Activated T-helper 17 cell treated with anti-CD3 and anti-CD28 coated beads, Interleukin-2, amount 50 U/mL, for 72 hours (primary cell): ENCODE measurements at regions not wholly inside any gene's neighbourhood (a gene's known extent, or its start where the extent isn't known, plus 50 kb on each side); places are given as distances from the start of the nearest gene placed in this dataset.
"Not testable (repeated sequence)": the region's sequence is repeated elsewhere in the genome, so short reads cannot be mapped to it uniquely, and the experiment has no call there.

Experiments
- ATAC-seq: fragments of 150-1000 bp; cut with Tn5 transposase; replicated peaks from 2 replicates; pipeline ENCODE4 v1.10.0; 2021; ENCODE audit warnings: mild to moderate bottlenecking, moderate library complexity
- H3K27ac Mint-ChIP-seq: one replicate; pipeline ENCODE4 v1.8.0; 2022; ENCODE audit warnings: mixed read lengths
- H3K27me3 Mint-ChIP-seq: one replicate; pipeline ENCODE4 v1.8.0; 2022; ENCODE audit warnings: mixed read lengths
- H3K36me3 Mint-ChIP-seq: one replicate; pipeline ENCODE4 v1.8.0; 2022; ENCODE audit warnings: low read depth, mild to moderate bottlenecking, mixed read lengths
- H3K4me1 Mint-ChIP-seq: one replicate; pipeline ENCODE4 v1.8.0; 2022; ENCODE audit warnings: mixed read lengths
- H3K4me3 Mint-ChIP-seq: one replicate; pipeline ENCODE4 v1.8.0; 2022; ENCODE audit warnings: mild to moderate bottlenecking, mixed read lengths
- H3K9me3 Mint-ChIP-seq: one replicate; pipeline ENCODE4 v1.8.0; 2022; ENCODE audit warnings: mixed read lengths

DNA sequence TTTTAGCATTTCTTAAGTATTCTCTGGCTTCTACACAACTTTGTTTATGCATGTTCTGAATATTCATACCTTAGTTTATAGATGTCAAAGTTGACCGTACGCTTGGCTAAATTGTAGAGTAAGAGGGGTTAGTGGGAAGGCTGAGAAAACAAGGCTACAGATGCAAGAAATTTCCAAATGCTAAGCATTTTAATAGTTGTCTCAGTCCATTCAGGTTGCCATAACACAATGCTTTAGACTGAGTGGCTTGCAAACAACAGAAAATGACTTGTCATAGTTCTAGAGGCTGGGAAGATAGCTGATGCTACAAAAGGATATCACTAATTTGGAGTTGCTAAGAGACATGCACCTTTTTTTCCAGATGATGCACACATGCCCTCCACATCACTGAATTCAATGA, 53.0 kb upstream of the C1QTNF3 start:
- H3K27ac Mint-ChIP-seq, H3K4me3 Mint-ChIP-seq, H3K4me1 Mint-ChIP-seq, H3K9me3 Mint-ChIP-seq, ATAC-seq, H3K36me3 Mint-ChIP-seq, H3K27me3 Mint-ChIP-seq: not testable (repeated sequence)

DNA sequence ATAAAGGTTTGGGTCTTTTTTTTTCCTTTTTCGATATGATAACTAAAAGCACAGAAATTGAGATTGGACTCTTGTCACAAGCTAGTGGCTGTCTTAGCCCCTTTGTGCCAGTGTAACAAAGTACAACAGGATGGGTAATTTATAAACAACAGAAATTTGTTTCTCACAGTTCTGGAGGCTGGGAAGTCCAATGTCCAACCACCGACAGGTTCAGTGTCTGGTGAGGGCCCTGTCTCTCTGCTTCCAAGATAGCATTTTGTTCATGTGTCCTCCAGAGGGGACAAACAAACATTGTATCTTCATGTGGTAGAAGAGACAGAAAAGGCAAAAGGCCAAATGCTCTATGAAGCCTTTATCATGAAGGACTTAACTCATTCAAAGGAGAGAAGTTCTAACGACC, 56.9 kb upstream of the C1QTNF3 start:
- not testable (repeated sequence) for H3K4me3 Mint-ChIP-seq, H3K27me3 Mint-ChIP-seq, ATAC-seq, H3K36me3 Mint-ChIP-seq, H3K4me1 Mint-ChIP-seq, H3K9me3 Mint-ChIP-seq, H3K27ac Mint-ChIP-seq

DNA sequence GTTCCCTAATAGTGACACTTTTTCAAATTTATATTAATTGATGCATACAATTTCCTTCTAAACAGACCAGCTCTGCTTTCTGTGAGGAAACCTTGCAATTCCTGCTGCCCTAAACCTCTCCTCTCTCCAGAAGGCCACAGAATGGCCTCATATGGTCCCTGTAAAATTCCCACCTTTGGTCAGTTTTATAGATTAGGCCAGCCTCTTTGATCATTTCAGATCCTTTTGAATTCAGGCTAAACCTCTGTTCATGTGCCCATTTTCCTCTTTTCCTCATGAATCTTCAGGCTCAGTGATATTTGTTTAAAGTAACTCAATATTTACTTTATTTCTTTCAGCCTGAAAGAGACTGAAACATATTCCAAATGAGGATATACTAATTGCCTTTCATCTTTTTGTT, 58.6 kb upstream of the C1QTNF3 start:
- H3K4me3 Mint-ChIP-seq, H3K9me3 Mint-ChIP-seq, H3K27me3 Mint-ChIP-seq, ATAC-seq, H3K36me3 Mint-ChIP-seq, H3K27ac Mint-ChIP-seq, H3K4me1 Mint-ChIP-seq: not testable (repeated sequence)

DNA sequence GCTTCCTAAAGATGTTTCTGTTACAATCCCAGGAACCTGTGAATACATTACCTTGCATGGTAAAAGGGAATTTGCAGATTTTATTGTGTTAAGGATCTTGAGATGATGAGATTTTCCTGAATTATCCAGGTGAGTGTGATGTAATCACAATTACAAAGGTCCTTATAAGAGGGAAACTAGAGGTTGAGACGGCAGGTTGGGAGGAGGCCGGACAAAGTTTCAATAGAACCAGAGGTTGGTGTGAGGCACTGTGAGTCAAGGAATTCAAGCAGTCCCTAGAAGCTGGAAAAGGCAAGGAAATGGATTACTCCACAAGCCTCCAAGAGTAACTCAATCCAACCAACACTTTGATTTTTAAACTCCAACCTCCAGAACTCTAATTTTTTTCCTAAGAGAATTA, 65.9 kb upstream of the C1QTNF3 start:
- not testable (repeated sequence) for H3K36me3 Mint-ChIP-seq, H3K27ac Mint-ChIP-seq, H3K4me3 Mint-ChIP-seq, H3K9me3 Mint-ChIP-seq, H3K27me3 Mint-ChIP-seq, H3K4me1 Mint-ChIP-seq, ATAC-seq

DNA sequence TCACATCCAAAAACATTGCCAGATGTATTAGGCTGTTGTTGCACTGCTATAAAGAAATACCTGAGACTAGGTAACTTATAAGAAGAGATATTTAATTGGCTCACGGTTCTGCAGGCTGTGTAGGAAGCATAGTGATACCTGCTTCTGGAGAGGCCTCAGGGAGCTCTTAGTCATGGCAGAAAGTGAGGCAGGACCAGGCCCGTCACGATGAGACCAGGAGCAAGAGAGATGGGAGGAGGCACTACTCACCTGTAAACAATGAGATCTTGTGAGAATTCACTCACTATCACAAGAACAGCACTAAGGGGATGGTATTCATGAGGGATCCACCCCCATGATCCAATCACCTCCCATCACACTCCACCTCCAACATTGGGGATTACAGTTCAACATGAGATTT, 81.3 kb upstream of the C1QTNF3 start:
- not testable (repeated sequence) for H3K4me3 Mint-ChIP-seq, H3K9me3 Mint-ChIP-seq, H3K27me3 Mint-ChIP-seq, H3K27ac Mint-ChIP-seq, ATAC-seq, H3K4me1 Mint-ChIP-seq
- H3K36me3 Mint-ChIP-seq: peaks cover 14% of the 10 kb centered on the region

DNA sequence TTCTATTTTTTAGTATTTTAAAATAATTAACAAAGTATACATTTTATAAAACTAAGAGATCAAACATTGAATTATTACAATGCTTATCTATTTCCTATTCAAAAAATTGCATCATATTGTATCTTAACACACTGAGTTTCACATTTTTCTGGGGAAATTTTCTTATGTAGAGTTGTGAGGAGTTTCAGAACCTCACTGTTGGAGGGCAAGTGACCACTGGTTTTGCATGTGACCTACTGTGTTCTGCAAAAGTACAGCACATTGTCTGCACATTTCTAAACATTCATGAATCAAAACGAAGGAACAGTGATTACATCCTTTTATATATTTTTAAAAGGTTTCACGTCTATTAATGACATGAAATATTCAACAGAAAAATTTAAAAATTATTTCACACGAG, 82.3 kb upstream of the C1QTNF3 start:
- not testable (repeated sequence) for H3K36me3 Mint-ChIP-seq, ATAC-seq, H3K4me1 Mint-ChIP-seq, H3K27ac Mint-ChIP-seq, H3K4me3 Mint-ChIP-seq, H3K27me3 Mint-ChIP-seq, H3K9me3 Mint-ChIP-seq

DNA sequence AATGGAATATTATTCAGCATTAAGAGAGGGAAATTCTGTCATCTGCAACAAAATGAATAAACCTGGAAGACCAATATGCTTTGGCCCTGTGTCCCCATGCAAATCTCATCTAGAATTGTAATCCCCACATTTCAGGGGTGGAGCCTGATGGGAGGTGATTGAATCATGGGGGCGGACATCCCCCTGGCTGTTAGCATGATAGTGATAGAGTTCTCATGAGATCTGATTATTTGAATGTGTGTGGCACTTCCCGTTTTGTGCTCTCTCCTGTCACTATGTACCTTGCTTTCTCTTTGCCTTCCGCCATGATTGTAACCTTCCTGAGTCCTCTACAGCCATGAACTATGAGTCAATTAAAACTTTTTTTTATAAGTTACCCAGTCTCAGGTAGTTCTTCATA, 83.7 kb upstream of the C1QTNF3 start:
- ATAC-seq, H3K4me1 Mint-ChIP-seq, H3K4me3 Mint-ChIP-seq, H3K36me3 Mint-ChIP-seq, H3K27ac Mint-ChIP-seq, H3K27me3 Mint-ChIP-seq, H3K9me3 Mint-ChIP-seq: not testable (repeated sequence)

DNA sequence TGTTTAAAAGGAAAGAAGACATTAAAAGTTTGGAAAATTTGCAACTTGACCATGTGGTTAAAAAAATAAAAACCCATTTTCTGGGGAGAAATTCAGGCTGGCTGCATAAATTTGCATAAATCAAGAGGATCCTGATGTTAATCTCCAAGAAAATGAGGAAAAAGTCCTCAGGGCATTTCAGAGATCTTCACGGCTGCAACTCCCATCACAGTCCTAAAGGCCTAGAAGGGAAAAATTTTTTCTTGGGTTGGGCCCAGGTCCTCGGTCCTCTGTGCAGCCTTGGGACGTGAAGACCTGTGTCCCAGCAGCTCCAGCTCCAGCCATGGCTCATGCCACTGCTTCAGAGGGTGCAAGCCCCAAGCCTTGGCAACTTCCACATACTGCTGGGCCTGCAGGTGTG, 84.8 kb upstream of the C1QTNF3 start:
- H3K9me3 Mint-ChIP-seq, H3K27me3 Mint-ChIP-seq, H3K27ac Mint-ChIP-seq, ATAC-seq, H3K4me3 Mint-ChIP-seq, H3K36me3 Mint-ChIP-seq, H3K4me1 Mint-ChIP-seq: not testable (repeated sequence)

DNA sequence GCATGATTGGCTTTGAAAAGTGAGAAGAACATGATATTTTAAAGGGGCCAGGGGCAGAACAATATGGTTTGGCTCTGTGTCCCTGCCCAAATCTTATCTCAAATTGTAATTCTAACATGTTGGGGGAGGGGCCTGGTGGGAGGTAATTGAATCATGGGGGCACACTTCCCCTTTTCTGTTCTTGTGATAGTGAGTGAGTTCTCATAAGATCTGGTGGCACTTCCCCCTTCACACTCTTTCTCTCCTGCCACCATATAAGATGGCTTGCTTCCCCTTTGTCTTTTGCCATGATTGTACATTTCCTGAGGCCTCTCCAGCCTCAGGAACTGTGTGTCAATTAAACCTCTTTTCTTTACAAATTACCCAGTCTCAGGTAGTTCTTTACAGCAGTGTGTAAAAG, 85.9 kb upstream of the C1QTNF3 start:
- not testable (repeated sequence) for H3K36me3 Mint-ChIP-seq, ATAC-seq, H3K4me3 Mint-ChIP-seq, H3K27me3 Mint-ChIP-seq, H3K4me1 Mint-ChIP-seq, H3K27ac Mint-ChIP-seq, H3K9me3 Mint-ChIP-seq

DNA sequence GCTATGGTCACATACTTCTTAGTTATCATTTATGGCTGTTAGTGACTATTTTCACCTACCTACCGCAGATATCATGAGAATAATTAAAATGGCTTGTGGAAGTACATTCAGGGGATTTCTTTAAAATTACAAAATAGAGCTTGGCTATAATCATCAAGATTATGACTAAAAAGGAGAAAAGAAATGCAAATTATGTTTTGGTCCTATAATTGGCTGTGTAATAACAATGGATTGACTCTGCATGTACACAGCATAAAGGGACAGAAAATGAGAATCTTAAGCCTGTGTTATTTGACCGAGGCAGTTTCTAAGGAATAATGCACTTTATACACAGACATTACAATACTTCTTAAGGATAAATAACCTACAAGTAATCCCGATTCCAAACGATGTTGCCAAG, 112.0 kb upstream of the C1QTNF3 start:
- not testable (repeated sequence) for H3K27me3 Mint-ChIP-seq, H3K4me3 Mint-ChIP-seq, H3K4me1 Mint-ChIP-seq, H3K36me3 Mint-ChIP-seq, H3K9me3 Mint-ChIP-seq, H3K27ac Mint-ChIP-seq, ATAC-seq

DNA sequence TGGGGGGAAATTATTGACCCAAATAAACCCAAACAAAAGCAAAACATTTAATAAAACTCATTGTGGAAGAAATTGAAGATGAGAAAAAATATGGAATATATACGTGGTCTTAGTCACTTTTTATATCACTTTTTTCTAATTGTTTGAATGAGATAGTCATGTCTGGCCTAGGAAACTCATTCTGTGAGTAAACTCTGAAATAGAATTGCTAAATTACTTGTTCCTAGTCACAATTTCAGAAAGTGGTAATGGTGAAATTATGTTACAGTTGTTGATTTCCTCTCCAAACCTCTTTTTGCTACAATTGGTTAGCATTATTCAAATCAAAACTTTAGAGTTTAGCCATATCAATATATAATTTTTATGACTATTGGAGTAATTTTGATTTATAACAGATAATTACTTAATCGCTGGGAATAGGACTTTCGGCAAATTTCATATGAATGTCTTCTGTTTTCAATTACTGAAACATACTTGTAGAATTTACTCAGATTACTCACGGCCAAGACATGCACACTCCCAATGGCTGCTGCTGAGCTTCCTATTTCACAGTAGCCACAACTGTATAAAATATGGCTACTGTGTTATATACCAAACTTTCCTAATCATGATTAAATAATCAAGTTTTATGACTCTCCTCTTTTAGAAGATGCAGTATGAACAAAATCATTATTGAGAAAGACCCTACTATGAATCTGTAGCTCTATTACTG, 113.8 kb upstream of the C1QTNF3 start:
- H3K27ac Mint-ChIP-seq, H3K4me1 Mint-ChIP-seq: not testable (repeated sequence)

DNA sequence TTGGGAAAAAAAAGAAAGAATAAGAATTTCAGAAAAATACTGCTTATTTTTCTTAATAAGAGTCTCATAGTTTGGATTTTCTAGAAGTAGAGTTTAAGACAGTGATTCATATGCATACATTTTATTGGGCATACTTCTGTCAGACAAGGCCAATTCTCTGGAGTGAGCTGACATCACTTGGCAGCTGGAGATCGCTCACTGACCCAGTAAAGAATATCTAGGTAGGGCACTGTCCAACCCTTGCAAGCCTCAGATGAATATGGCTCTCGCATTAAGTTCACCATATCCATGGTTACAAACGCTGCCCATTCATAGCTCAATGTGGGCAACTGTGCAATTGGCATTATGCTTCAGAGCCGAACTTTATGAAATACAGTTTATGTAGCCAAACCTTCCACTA, 117.9 kb upstream of the C1QTNF3 start:
- not testable (repeated sequence) for H3K9me3 Mint-ChIP-seq, H3K4me3 Mint-ChIP-seq, H3K27ac Mint-ChIP-seq, ATAC-seq, H3K27me3 Mint-ChIP-seq, H3K4me1 Mint-ChIP-seq, H3K36me3 Mint-ChIP-seq

More for the DNA sequence above, 113.8 kb upstream of the C1QTNF3 start:
- H3K4me3 Mint-ChIP-seq, H3K9me3 Mint-ChIP-seq, H3K27me3 Mint-ChIP-seq, H3K36me3 Mint-ChIP-seq: not testable (repeated sequence)
- peak; percentile 68 for ATAC-seq

DNA sequence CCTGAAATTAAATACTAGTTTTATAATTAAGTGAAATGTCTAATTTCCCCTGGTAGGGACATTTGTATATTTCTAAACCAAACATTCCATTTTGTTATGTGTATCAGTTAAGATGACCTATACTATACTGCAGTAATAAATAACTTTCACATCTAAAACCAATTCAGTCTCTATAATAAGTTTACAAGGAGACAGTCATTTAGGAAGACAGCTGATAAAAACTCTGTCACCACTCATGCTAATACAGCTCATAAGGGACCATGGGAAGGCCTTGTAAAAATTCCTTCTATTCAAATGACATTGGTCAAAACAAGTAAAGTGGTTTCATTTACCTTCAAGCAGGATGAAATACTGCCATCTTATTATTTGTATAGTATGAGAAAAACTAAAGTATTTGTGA, 128.4 kb upstream of the C1QTNF3 start:
- not testable (repeated sequence) for ATAC-seq, H3K4me1 Mint-ChIP-seq, H3K9me3 Mint-ChIP-seq, H3K4me3 Mint-ChIP-seq, H3K27ac Mint-ChIP-seq, H3K27me3 Mint-ChIP-seq
- peaks cover 40% of the 10 kb centered on the region for H3K36me3 Mint-ChIP-seq

DNA sequence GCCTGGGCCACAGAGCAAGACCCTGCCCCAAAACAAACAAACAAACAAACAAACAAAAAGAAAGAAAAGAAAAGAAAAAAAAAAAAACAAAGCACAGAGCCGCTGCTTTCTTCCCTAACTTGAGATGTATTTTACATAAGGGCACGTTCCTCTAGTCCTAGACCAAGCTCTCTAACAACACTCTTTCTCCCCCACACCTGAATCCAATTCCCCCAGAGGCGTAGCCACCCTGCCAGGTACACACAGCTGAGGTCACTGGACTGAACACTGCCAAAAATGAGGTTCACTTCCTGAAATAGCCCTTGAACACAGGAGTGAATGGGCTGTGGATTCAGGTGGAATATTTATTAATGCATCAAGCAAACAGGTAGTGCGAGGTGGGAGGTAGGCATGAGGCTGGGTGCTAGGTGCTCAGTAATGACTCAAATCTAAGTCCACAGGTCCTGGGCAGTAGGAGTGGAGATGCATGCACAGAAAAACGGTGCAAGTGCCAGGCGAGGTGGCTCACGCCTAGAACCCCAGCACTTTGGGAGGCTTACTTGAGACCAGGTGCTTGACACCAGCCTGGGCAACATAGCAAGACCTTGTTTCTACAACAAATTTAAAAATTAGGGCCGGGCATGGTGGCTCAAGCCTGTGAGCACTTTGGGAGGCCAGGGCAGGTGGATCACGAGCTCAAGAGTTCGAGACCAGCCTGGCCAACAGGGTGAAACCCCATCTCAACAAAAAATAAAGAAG, 136.6 kb upstream of the C1QTNF3 start:
- not testable (repeated sequence) for H3K9me3 Mint-ChIP-seq, ATAC-seq, H3K27me3 Mint-ChIP-seq, H3K4me1 Mint-ChIP-seq, H3K27ac Mint-ChIP-seq, H3K4me3 Mint-ChIP-seq
- peaks cover 37% of the 10 kb centered on the region for H3K36me3 Mint-ChIP-seq

DNA sequence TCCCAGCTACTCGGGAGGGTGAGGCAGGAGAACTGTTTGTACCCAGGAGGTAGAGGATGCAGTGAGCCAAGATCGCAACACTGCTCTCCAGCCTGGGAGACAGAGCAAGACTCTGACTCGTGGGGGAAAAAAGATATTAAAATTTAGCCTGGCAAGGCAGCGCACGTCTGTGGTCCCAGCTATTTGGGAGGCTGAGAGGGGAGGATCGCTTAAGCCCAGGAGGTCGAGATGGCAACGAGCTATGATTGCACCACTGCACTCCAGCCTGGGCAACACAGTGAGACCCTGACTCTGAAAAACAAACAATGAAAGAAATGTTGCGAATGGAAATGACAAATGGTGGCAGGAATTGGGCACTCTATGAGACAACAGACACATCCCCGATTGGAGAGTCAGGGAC, 137.2 kb upstream of the C1QTNF3 start:
- H3K9me3 Mint-ChIP-seq, ATAC-seq, H3K4me3 Mint-ChIP-seq, H3K4me1 Mint-ChIP-seq, H3K27me3 Mint-ChIP-seq, H3K27ac Mint-ChIP-seq: not testable (repeated sequence)
- peaks cover 33% of the 10 kb centered on the region for H3K36me3 Mint-ChIP-seq
